IMR-90 (cell line): ENCODE measurements at regions not wholly inside any gene's neighbourhood (a gene's known extent, or its start where the extent isn't known, plus 50 kb on each side); places are given as distances from the start of the nearest gene placed in this dataset.

ENCODE experiments used
- CTCF ChIP-seq: conservative IDR thresholded peaks from 2 replicates; pipeline ENCODE4 v1.5.1; 2012; ENCODE audit warnings: mild to moderate bottlenecking, low read depth, low read length, improper control_type of control experiment
- MAZ ChIP-seq: IDR thresholded peaks from 2 replicates; pipeline ENCODE4 v1.6.1; 2012; ENCODE audit warnings: low read depth, mild to moderate bottlenecking, low read length, improper control_type of control experiment, moderate library complexity, borderline replicate concordance
- MXI1 ChIP-seq: IDR thresholded peaks from 2 replicates; pipeline ENCODE4 v1.6.1; 2012; ENCODE audit warnings: low read depth, mild to moderate bottlenecking, low read length, moderate library complexity, borderline replicate concordance
- POLR2A ChIP-seq: IDR thresholded peaks from 2 replicates; pipeline ENCODE4 v1.6.1; 2012; ENCODE audit warnings: mild to moderate bottlenecking, low read depth, low read length
- RFX5 ChIP-seq: IDR thresholded peaks from 2 replicates; pipeline ENCODE4 v1.8.0; 2012; ENCODE audit warnings: low read depth, mild to moderate bottlenecking, low read length, moderate library complexity

DNA sequence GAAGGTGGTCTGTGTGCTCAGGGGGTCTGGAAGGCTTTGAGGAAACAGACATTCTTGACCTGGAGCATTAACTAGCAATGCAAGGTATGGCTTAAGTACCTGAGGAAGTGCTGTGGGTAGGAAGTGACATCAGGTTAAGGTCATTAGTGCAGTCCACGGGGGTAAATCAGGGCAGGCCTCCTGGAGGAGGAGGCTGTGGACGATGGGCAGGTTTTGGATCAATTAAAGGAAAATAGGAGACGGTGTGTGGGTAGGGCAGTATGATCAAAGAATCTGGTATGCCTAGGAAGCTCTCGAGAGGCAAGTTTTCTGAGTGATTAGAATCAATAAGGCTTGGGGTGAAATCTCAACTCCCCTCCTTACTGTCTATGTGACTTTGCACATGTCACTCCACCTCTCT lies 295.3 kb downstream of the AACS start:
- TF ChIP-seq CTCF: no peak
- no peak for TF ChIP-seq POLR2A
- no peak for TF ChIP-seq MAZ
- no peak for TF ChIP-seq MXI1
- TF ChIP-seq RFX5: no peak
